Stomach (tissue), 8 donors: ENCODE measurements at regions not wholly inside any gene's neighbourhood (a gene's known extent, or its start where the extent isn't known, plus 50 kb on each side); places are given as distances from the start of the nearest gene placed in this dataset.
"Not testable (repeated sequence)": the region's sequence is repeated elsewhere in the genome, so short reads cannot be mapped to it uniquely, and the experiment has no call there.

Experiments used
- DNase-seq, 2 donors: peaks; one replicate each; pipeline versions ENCODE4 v3.0.0 to v3.0.0-alpha.2; 2013 to 2019
- H3K27ac ChIP-seq, 5 donors: fragments of 200-600 bp in 4 of 5; sonication (generic) in 4 of 5; one replicate each; pipeline ENCODE4 v1.5.1; 2013 to 2019; ENCODE audit warnings: mild to moderate bottlenecking in 1 of 5, moderate library complexity in 1 of 5
- H3K27me3 ChIP-seq, 3 donors: fragments of 200-600 bp; sonication (generic); one replicate each; pipeline ENCODE4 v1.5.1; 2017 to 2019; ENCODE audit warnings: mixed run types in 1 of 3
- H3K36me3 ChIP-seq, 4 donors: fragments of 200-600 bp; sonication (generic); 1 replicate in 3 of 4; 2 replicates in 1 of 4; pipeline ENCODE4 v1.5.1; 2016 to 2019
- H3K4me1 ChIP-seq, 4 donors: fragments of 200-600 bp; sonication (generic); one replicate each; pipeline ENCODE4 v1.5.1; 2016 to 2019
- H3K4me3 ChIP-seq, 4 donors: fragments of 200-600 bp; sonication (generic) in 3 of 4; one replicate each; pipeline ENCODE4 v1.5.1; 2016 to 2019; ENCODE audit warnings: mild to moderate bottlenecking in 1 of 4
- H3K9me3 ChIP-seq, 4 donors: fragments of 200-600 bp; sonication (generic); one replicate each; pipeline ENCODE4 v1.5.1; 2016 to 2019
- CTCF ChIP-seq, 7 experiments: fragments of 450-650 bp in 4 of 7; fragments of 200-600 bp in 3 of 7; sonication (generic) in 3 of 7; IDR thresholded peaks; one replicate each; pipeline ENCODE4 v1.5.1; 2016 to 2019; ENCODE audit warnings: antibody characterized with exemption in 7 of 7, control low read depth in 2 of 7, mild to moderate bottlenecking in 1 of 7
- EP300 ChIP-seq: sonication (generic); formaldehyde crosslinking; IDR thresholded peaks from one replicate; pipeline ENCODE4 v1.6.1; 2017; ENCODE audit warnings: antibody characterized with exemption
- POLR2A ChIP-seq, 4 donors: fragments of 450-650 bp; IDR thresholded peaks; one replicate each; pipeline ENCODE4 v1.6.1; 2016; ENCODE audit warnings: antibody characterized with exemption in 4 of 4, control low read depth in 2 of 4, mild to moderate bottlenecking in 1 of 4, moderate library complexity in 1 of 4
- POLR2AphosphoS5 ChIP-seq, 3 donors: sonication (generic); formaldehyde crosslinking; IDR thresholded peaks; one replicate each; pipeline ENCODE4 v1.6.1; 2016; ENCODE audit warnings: antibody characterized with exemption in 3 of 3
- WGBS, 5 donors: extraction: QIAGEN DNeasy Blood & Tissue Kit in 3 of 5; methylation state at CpG; one replicate each; pipeline versions ENCODE4 v1.1.5 to v1.1.7; 2013 to 2018; 5-methylcytosine and 5-hydroxymethylcytosine counted together
- intact Hi-C: fragments of 100-400 bp; cut with DNase I; formaldehyde crosslinking; loops from one replicate; pipeline ENCODE4 v1.15.1; 2023; ENCODE audit warnings: low total_unique reads
- donor health status: healthy with polysubstance abuse.
- donor health status: Bipolar disorder and iron deficiency.
- donor health status: healthy.

- intact Hi-C loops, result no loop called here
- no peak for DNase-seq
- no peaks in the 10 kb centered on the region for H3K36me3 ChIP-seq
- H3K4me3 ChIP-seq, result no peak overlapping the region
- H3K4me1 ChIP-seq, result peaks cover 0 to 4% (median 0%) of the 10 kb centered on the region in 4 donors
- no peaks in the 10 kb centered on the region for H3K27me3 ChIP-seq
- 32 to 54% (median 38%) methylated on average over 1 of the region's 1 CpG for WGBS, 5 donors
- H3K9me3 ChIP-seq, result no peaks in the 10 kb centered on the region
- no peak overlapping the region for H3K27ac ChIP-seq
- TF ChIP-seq POLR2A (IDR thresholded peaks at IDR 0.05) (no peak), EP300 (no peak), CTCF (IDR thresholded peaks at IDR 0.05) (no peak), POLR2AphosphoS5 (IDR thresholded peaks at IDR 0.05) (no peak)
Observed at GRCh38 chr14:43525658-43526057, 981.4 kb downstream of the FSCB start.

- H3K36me3 ChIP-seq, result no peaks in the 10 kb centered on the region
- WGBS, 5 donors, result 78 to 93% (median 90%) methylated on average over 4 of the region's 4 CpGs
- TF ChIP-seq CTCF (IDR thresholded peaks at IDR 0.05) (no peak), POLR2AphosphoS5 (IDR thresholded peaks at IDR 0.05) (no peak), POLR2A (IDR thresholded peaks at IDR 0.05) (no peak), EP300 (no peak)
- H3K9me3 ChIP-seq, result no peaks in the 10 kb centered on the region
- intact Hi-C loops, result no loop called here
- H3K4me1 ChIP-seq, result peaks cover 0 to 4% (median 0%) of the 10 kb centered on the region in 4 donors
- no peak for DNase-seq
- H3K4me3 ChIP-seq, result no peak overlapping the region
- H3K27me3 ChIP-seq, result no peaks in the 10 kb centered on the region
- no peak overlapping the region for H3K27ac ChIP-seq
Observed at GRCh38 chr14:43522901-43523300, 984.2 kb downstream of the FSCB start.

- TF ChIP-seq CTCF (IDR thresholded peaks at IDR 0.05) (no peak), POLR2AphosphoS5 (IDR thresholded peaks at IDR 0.05) (no peak), POLR2A (IDR thresholded peaks at IDR 0.05) (no peak), EP300 (no peak)
- no peaks in the 10 kb centered on the region for H3K9me3 ChIP-seq
Observed at GRCh38 chr14:43522191-43522590, 984.9 kb downstream of the FSCB start.

GRCh38 chr14:43503508-43503907 lies 1003.6 kb downstream of the FSCB start:
- H3K27ac ChIP-seq, result no peak overlapping the region
- intact Hi-C loops, result no loop called here
- no peaks in the 10 kb centered on the region for H3K36me3 ChIP-seq
- H3K27me3 ChIP-seq, result no peaks in the 10 kb centered on the region
- H3K9me3 ChIP-seq, result peaks cover 0 to 2% (median 0%) of the 10 kb centered on the region in 4 donors
- no peak overlapping the region for H3K4me3 ChIP-seq
- no peaks in the 10 kb centered on the region for H3K4me1 ChIP-seq
- TF ChIP-seq POLR2AphosphoS5 (IDR thresholded peaks at IDR 0.05) (no peak), CTCF (IDR thresholded peaks at IDR 0.05) (no peak), EP300 (no peak), POLR2A (IDR thresholded peaks at IDR 0.05) (no peak)
- peak in 1 of 2 donors; percentile 16 for DNase-seq

More at GRCh38 chr14:43522191-43522590, 984.9 kb downstream of the FSCB start:
- 89 to 94% (median 91%) methylated on average over 4 of the region's 4 CpGs for WGBS, 5 donors
- no peaks in the 10 kb centered on the region for H3K27me3 ChIP-seq
- no peak overlapping the region for H3K27ac ChIP-seq
- H3K36me3 ChIP-seq, result no peaks in the 10 kb centered on the region
- DNase-seq, result no peak
- intact Hi-C loops, result no loop called here
- peaks cover 0 to 4% (median 0%) of the 10 kb centered on the region in 4 donors for H3K4me1 ChIP-seq
- H3K4me3 ChIP-seq, result no peak overlapping the region

- H3K36me3 ChIP-seq, intact Hi-C loops, H3K4me3 ChIP-seq, DNase-seq, H3K4me1 ChIP-seq, H3K27me3 ChIP-seq, H3K9me3 ChIP-seq, H3K27ac ChIP-seq: not testable (repeated sequence)
- 83 to 100% (median 85%) methylated on average over 3 to 12 of the region's 13 CpGs for WGBS, 5 donors
Observed at GRCh38 chr14:43492359-43492758, 1014.7 kb downstream of the FSCB start.
